GM12878 (cell line): ENCODE measurements at regions not wholly inside any gene's neighbourhood (a gene's known extent, or its start where the extent isn't known, plus 50 kb on each side); places are given as distances from the start of the nearest gene placed in this dataset.

Source experiments
- ATAC-seq: fragments of 200-7000 bp; cut with Tn5 transposase; 3 replicates; pipeline ENCODE4 v1.9.1; 2020; ENCODE audit warnings: mild to moderate bottlenecking, moderate library complexity
- BruUV-seq: library from RNA; stranded (reverse); fragments of 400-500 nt; replicated peaks from 2 replicates; lab custom pipeline; 2021; lab: Mats Ljungman, UMichigan
- CTCF ChIA-PET: fragments of 300-600 bp; sonication (Branson Sonifier 250); formaldehyde crosslinking; extraction: SDS; loops from one replicate; lab custom pipeline; 2021; ENCODE audit warnings: inconsistent platforms; lab: Yijun Ruan, JAX
- POLR2A ChIA-PET: fragments of 350-600 bp; formaldehyde crosslinking; extraction: SDS; loops from one replicate; lab custom pipeline; 2021; ENCODE audit warnings: inconsistent platforms; lab: Charles Lee
- RAD21 ChIA-PET: fragments of 300-600 bp; sonication (Branson Sonifier 250); formaldehyde crosslinking; loops from one replicate; lab custom pipeline; 2023; ENCODE audit warnings: antibody characterized with exemption; ENCODE audit not compliant: unreplicated experiment; lab: Charles Lee
- SMC1A ChIA-PET: fragments of 300-600 bp; sonication (Branson Sonifier 250); formaldehyde crosslinking; loops from one replicate; lab custom pipeline; 2023; ENCODE audit not compliant: unreplicated experiment, uncharacterized antibody; lab: Charles Lee
- DNase-seq: peaks from one replicate; pipeline ENCODE4 v3.0.0-alpha.2; 2011; ENCODE audit warnings: low read depth, low spot score
- FAIRE-seq: peaks from 3 replicates; lab custom pipeline; 2011; peaks lifted over from hg19 to GRCh38; lab: Jason Lieb, UNC
- H2AFZ ChIP-seq: 2 replicates; pipeline ENCODE4 v1.6.0; 2011; ENCODE audit warnings: low read depth, low read length, control low read depth; ENCODE audit not compliant: control insufficient read depth
- H3K27ac ChIP-seq: 2 replicates; pipeline ENCODE4 v1.5.1; 2011; ENCODE audit warnings: control low read depth; ENCODE audit not compliant: control insufficient read depth, insufficient read depth
- H3K27me3 ChIP-seq, 2 experiments: replicated peaks in 1 of 2; 2 replicates each; pipeline versions ENCODE4 v1.6.0 to v1.6.1; 2011; ENCODE audit warnings: low read length in 1 of 2; ENCODE audit not compliant: control insufficient read depth in 2 of 2, insufficient read depth in 2 of 2
- H3K36me3 ChIP-seq, 2 experiments: 2 replicates each; pipeline ENCODE4 v1.5.1; 2011; ENCODE audit warnings: low read length in 1 of 2; ENCODE audit not compliant: control insufficient read depth in 2 of 2, insufficient read depth in 2 of 2
- H3K4me1 ChIP-seq: 2 replicates; pipeline ENCODE4 v1.6.1; 2011; ENCODE audit warnings: mild to moderate bottlenecking, low read length, moderate library complexity, mixed read lengths; ENCODE audit not compliant: control insufficient read depth, insufficient read depth
- H3K4me2 ChIP-seq: 2 replicates; pipeline ENCODE4 v1.6.0; 2011; ENCODE audit warnings: control low read depth; ENCODE audit not compliant: control insufficient read depth, insufficient read depth
- H3K4me3 ChIP-seq: fragments of 200-600 bp; sonication (generic); 2 replicates; pipeline ENCODE4 v1.5.1; 2016
- H3K79me2 ChIP-seq: 2 replicates; pipeline ENCODE4 v1.6.0; 2011; ENCODE audit warnings: low read length; ENCODE audit not compliant: control insufficient read depth, insufficient read depth
- H3K9ac ChIP-seq: 2 replicates; pipeline ENCODE4 v1.8.0; 2011; ENCODE audit warnings: low read length, control low read depth, mixed read lengths; ENCODE audit not compliant: control insufficient read depth, insufficient read depth
- H3K9me3 ChIP-seq: replicated peaks from 3 replicates; pipeline ENCODE4 v1.5.1; 2011; ENCODE audit warnings: mild to moderate bottlenecking, low read length; ENCODE audit not compliant: control insufficient read depth, insufficient read depth
- H4K20me1 ChIP-seq: 2 replicates; pipeline ENCODE4 v1.6.0; 2011; ENCODE audit not compliant: control insufficient read depth, insufficient read depth
- CHD4 ChIP-seq: fragments of 200-600 bp; sonication (generic); IDR thresholded peaks from 2 replicates; pipeline ENCODE4 v1.6.1; 2016; ENCODE audit warnings: mild to moderate bottlenecking
- MLLT1 ChIP-seq: fragments of 450-650 bp; IDR thresholded peaks from 2 replicates; pipeline ENCODE4 v1.6.1; 2016; ENCODE audit warnings: mild to moderate bottlenecking
- MTA3 ChIP-seq: IDR thresholded peaks from 2 replicates; pipeline ENCODE4 v1.6.1; 2012; ENCODE audit warnings: low read length, inconsistent platforms, borderline replicate concordance
- MYC ChIP-seq: IDR thresholded peaks from 2 replicates; pipeline ENCODE4 v1.6.1; 2011; ENCODE audit warnings: mild to moderate bottlenecking, low read length, moderate library complexity, inconsistent platforms; ENCODE audit not compliant: insufficient read depth, insufficient replicate concordance, insufficient read length, severe bottlenecking
- NFIC ChIP-seq: IDR thresholded peaks from 2 replicates; pipeline ENCODE4 v1.6.1; 2012; ENCODE audit warnings: low read depth, mild to moderate bottlenecking, inconsistent platforms, low read length, moderate library complexity
- NFYA ChIP-seq: IDR thresholded peaks from 2 replicates; pipeline ENCODE4 v1.6.1; 2011; ENCODE audit warnings: low read depth, mild to moderate bottlenecking, low read length, improper control_type of control experiment, borderline replicate concordance
- PRDM15 ChIP-seq: fragments of 450-650 bp; formaldehyde crosslinking; IDR thresholded peaks from 2 replicates; pipeline ENCODE4 v1.4.0; 2020; ENCODE audit warnings: mild to moderate bottlenecking, moderate library complexity
- RAD51 ChIP-seq: fragments of 450-650 bp; IDR thresholded peaks from 2 replicates; pipeline ENCODE4 v1.6.1; 2016; ENCODE audit warnings: moderate library complexity, mild to moderate bottlenecking, inconsistent platforms
- RFX5 ChIP-seq: IDR thresholded peaks from 2 replicates; pipeline ENCODE4 v1.6.1; 2011; ENCODE audit warnings: low read depth, low read length, improper control_type of control experiment
- SPI1 ChIP-seq: IDR thresholded peaks from 2 replicates; pipeline ENCODE4 v1.6.1; 2011; ENCODE audit warnings: low read depth, mild to moderate bottlenecking, low read length, moderate library complexity, borderline replicate concordance; ENCODE audit not compliant: insufficient read depth
- STAT3 ChIP-seq: IDR thresholded peaks from 2 replicates; pipeline ENCODE4 v1.6.1; 2011; ENCODE audit warnings: low read depth, low read length, improper control_type of control experiment
- ZZZ3 ChIP-seq: IDR thresholded peaks from 2 replicates; pipeline ENCODE4 v1.6.1; 2011; ENCODE audit warnings: low read depth; ENCODE audit not compliant: control insufficient read depth, insufficient read length
- WGBS: methylation state at CpG from one replicate; pipeline ENCODE4 v1.1.6; 2016; ENCODE audit warnings: low lambda C conversion rate; ENCODE audit not compliant: insufficient replicate concordance, insufficient coverage; ENCODE audit errors: missing lambda C conversion rate; 5-methylcytosine and 5-hydroxymethylcytosine counted together
- in situ Hi-C: fragments of 300-500 bp; cut with MboI; formaldehyde crosslinking; loops from 9 replicates; pipeline ENCODE4 v1.14.3; 2018; ENCODE audit warnings: mixed read lengths
- intact Hi-C: fragments of 100-400 bp; cut with micrococcal nuclease; formaldehyde crosslinking; loops from one replicate; pipeline ENCODE4 v1.14.2; 2022; ENCODE audit not compliant: unreplicated experiment

DNA sequence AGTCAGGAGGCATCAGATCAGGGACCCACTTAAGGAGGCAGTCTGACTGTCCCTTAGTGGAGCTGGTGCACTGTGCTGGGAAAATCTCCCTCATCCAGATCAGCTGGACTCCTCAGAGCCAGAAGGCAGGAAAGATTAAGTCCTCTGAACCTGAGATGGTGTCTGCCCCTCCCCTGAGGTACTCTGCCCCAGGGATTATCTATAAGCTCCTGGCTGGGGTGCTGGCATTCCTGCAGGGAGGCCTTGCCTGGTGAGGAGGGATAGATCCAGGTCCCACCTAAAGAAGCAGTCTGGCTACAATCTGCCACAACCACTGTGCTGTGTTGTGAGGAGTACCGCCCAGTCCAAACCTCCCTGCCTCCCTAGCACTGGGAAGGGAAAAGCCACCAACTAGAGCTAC, 81.2 kb downstream of the NHLRC3 start:
- intact Hi-C loops (no loop called here), in situ Hi-C loops (no loop called here)
- CTCF ChIA-PET = interaction anchor here (1.1 kb wide), 1 partner anchor 493 kb away, joined by 3 read pairs; no protein-coding TSS in a partner anchor
- H3K79me2 ChIP-seq = no peaks in the 10 kb centered on the region
- no peak overlapping the region for H3K9ac ChIP-seq
- ATAC-seq = no peak
- H3K4me2 ChIP-seq = no peak overlapping the region
- H3K27me3 ChIP-seq = no peaks in the 10 kb centered on the region
- H2AFZ ChIP-seq = no peak overlapping the region
- SMC1A ChIA-PET = interaction anchor here (1.6 kb wide), 1 partner anchor 31 kb away, joined by 4 read pairs; no protein-coding TSS in a partner anchor
- POLR2A ChIA-PET = no interaction called here
- FAIRE-seq = no peak
- WGBS = 63% methylated on average over 1 of the region's 1 CpG
- H3K36me3 ChIP-seq = no peaks in the 10 kb centered on the region
- H3K4me3 ChIP-seq = no peak overlapping the region
- no peak for TF ChIP-seq MYC
- H3K9me3 ChIP-seq = no peaks in the 10 kb centered on the region
- no peak overlapping the region for H3K27ac ChIP-seq
- DNase-seq = no peak
- no peaks in the 10 kb centered on the region for H4K20me1 ChIP-seq
- no peaks in the 10 kb centered on the region for H3K4me1 ChIP-seq
- RAD21 ChIA-PET = no interaction called here
- BruUV-seq = no TSS peak

- 0% methylated on average over 1 of the region's 1 CpG for WGBS
- POLR2A ChIA-PET = no interaction called here
- no peaks in the 10 kb centered on the region for H3K4me1 ChIP-seq
- H3K9ac ChIP-seq = no peak overlapping the region
- no peak overlapping the region for H3K27ac ChIP-seq
- H3K9me3 ChIP-seq = no peaks in the 10 kb centered on the region
- no peaks in the 10 kb centered on the region for H3K79me2 ChIP-seq
- FAIRE-seq = no peak
- BruUV-seq = no TSS peak
- H3K36me3 ChIP-seq = no peaks in the 10 kb centered on the region
- H3K4me3 ChIP-seq = no peak overlapping the region
- H2AFZ ChIP-seq = no peak overlapping the region
- ATAC-seq = no peak
- in situ Hi-C loops = no loop called here
- RAD21 ChIA-PET = interaction anchor here (1.9 kb wide), 1 partner anchor 488 kb away, joined by 5 read pairs; no protein-coding TSS in a partner anchor
- H3K4me2 ChIP-seq = no peak overlapping the region
- DNase-seq = no peak
- TF ChIP-seq MTA3 (no peak), PRDM15 (no peak), NFIC (no peak), MLLT1 (no peak), RFX5 (no peak), RAD51 (no peak), NFYA (no peak), SPI1 (no peak), CHD4 (no peak), STAT3 (no peak), ZZZ3 (no peak)
- no peaks in the 10 kb centered on the region for H4K20me1 ChIP-seq
- CTCF ChIA-PET = interaction anchor here (0.5 to 2.6 kb wide), 3 partner anchors 49 to 493 kb away, joined by 3 to 6 read pairs (median 4); no protein-coding TSS in a partner anchor
- SMC1A ChIA-PET = interaction anchor here (1.8 kb wide), 2 partner anchors 21 to 22 kb away, joined by 3 to 4 read pairs; no protein-coding TSS in a partner anchor
- intact Hi-C loops = no loop called here
- no peaks in the 10 kb centered on the region; a peak in 2 of 4 replicates for H3K27me3 ChIP-seq
These were observed 85.3 kb downstream of the NHLRC3 start for GRCh38 chr13:39123578-39123977.
